Femur (tissue), 1 donor: ENCODE measurements at regions not wholly inside any gene's neighbourhood (a gene's known extent, or its start where the extent isn't known, plus 50 kb on each side); places are given as distances from the start of the nearest gene placed in this dataset.
"Not testable (repeated sequence)": the region's sequence is repeated elsewhere in the genome, so short reads cannot be mapped to it uniquely, and the experiment has no call there.

Experiments used
- DNase-seq: peaks from one replicate; pipeline ENCODE4 v3.0.0-alpha.2; 2017

DNA sequence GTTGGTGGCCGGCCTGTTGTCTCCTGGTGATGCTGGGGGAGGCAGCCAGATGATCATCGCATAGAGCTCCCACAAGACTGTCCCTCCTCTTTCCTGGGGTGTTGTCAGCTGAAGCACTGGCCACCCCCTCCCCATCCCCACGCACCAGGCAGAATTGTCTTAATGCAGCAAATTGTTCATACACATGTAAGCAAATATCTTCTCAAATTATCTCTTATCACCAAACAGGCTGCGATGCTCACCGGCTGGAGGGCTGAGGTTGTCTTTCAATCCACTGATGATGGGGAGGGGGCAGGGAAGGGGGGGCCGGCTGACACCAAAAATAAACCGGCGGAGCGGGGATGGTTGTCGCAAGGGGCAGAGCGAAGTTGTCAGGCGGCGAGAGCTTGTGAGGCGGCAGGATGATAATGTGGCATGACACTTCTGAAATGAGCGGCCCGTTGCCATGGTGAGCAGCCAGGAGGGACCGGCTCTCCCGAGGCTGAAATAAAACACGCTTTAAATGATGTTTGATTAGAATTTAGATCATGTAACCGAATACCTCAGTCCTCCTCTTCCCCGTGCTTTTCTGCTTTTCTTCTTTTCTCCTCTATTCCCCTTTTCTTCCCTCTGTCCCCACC lies 59.8 kb downstream of the MRM1 start:
- DNase-seq, result no peak

DNA sequence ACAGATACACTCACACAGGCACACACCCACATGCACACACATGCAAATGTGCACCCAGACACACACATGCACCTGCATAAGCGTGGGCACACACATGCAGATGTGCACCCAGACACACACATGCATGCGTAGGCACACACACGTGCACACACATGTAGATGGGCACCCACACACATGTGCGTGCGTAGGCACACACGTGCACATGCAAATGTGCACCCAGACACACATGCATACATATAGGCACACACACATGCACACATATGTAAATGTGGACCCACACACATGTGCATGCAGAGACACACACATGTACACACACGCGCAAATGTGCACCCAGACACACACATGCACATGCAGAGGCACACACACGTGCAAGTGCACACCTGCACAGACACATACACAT lies 60.3 kb downstream of the MRM1 start:
- DNase-seq, result no peak

DNA sequence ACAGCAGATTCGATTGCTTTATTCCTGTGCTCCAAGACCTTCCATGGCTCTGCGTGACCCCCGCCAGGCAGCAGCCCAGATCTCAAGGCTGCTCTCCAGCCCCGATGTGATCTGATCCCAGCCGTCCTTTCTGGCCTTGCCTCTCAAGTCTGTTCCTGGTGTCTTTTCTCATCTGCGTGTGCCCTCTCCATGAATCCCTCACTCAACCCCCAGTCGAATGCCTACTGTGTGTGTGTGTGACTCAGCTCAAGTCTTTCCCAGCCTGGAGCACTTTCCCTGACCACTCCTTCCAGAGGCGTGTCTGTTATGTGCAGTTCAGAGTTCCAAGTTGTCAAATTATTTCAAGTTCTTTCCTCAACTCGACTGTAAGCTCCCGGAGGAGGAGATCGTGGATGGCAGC lies 64.0 kb downstream of the MRM1 start:
- DNase-seq, result no peak

DNA sequence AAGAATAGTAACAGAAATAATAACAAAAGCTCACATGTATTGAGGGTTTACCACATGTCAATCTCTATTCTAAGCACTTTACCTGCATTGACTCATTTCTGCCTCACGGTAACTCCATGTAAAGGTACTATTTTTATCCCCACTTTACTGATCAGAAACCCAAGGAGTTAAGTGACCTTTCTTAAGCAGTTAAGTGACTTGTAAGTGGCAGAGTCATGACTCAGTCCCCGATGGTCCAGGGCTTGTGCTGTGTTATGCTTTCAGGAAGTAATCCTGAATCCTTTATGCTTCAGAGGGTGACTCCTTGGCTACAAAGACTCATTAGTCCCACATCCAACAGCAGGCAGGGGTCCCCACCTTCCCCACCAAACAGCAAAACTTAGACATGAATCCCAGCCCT lies 66.5 kb downstream of the MRM1 start:
- no peak for DNase-seq

DNA sequence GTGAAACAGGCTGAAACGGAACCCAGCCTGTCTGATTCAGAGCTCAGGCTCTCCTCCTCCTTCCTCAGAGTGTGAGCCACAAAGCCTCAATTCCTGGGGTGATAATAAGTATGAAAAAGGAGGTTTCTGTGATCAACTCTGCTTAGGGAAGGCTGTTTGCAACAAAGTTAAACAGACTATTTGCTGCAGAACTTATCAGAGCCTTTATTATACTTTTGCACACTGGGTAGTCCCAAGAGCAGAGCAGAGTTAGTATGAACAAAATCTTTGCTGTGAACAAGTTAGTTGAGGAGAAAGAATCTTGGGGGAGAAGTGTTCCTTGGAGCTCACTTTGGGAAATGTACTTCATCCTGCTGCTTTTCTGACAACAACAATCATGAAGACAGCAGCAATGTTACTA lies 67.4 kb downstream of the MRM1 start:
- no peak for DNase-seq

DNA sequence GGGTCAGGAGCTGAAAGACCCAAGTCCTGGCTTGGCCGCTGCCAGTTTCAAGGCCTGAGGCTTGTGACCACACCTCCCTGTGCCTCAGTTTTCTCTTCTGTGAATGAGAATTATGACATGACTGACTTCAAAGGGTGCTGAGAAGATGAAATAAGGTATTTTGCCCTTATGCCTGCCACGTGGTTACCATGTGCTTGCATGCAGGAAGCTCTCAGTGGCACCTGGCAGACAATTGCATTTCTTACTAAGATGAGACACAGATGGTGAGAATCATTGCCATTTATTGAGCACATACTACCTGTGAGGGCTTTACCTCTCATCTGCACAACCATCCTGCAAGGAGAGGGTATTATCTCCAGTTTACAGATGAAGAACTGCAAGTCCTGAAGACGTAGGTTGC lies 69.8 kb downstream of the MRM1 start:
- no peak for DNase-seq

DNA sequence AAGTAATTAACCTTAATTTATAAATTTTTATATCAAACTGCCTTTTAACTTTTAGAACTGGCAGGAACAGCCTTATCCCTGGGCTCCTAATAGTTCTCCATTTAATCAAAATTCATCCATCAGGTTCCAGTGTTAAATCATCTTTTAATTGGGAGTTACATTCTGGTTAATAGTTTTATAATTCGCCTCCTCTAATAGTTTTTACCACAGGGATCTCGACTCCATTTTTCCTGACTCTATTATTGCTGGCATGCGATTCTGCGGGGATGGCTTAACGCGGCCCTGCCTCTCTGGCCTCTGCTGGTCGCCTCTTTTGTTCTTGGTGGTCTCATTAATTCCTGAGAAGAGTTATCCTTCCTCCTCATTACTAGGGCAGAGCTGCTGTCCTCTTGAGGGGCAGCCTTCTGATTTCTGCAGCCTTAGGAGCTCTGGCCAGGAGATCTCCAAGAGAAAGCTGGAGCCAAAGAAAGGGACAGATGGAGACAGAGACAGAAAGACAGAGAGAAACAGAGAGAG lies 71.1 kb downstream of the MRM1 start:
- no peak for DNase-seq

DNA sequence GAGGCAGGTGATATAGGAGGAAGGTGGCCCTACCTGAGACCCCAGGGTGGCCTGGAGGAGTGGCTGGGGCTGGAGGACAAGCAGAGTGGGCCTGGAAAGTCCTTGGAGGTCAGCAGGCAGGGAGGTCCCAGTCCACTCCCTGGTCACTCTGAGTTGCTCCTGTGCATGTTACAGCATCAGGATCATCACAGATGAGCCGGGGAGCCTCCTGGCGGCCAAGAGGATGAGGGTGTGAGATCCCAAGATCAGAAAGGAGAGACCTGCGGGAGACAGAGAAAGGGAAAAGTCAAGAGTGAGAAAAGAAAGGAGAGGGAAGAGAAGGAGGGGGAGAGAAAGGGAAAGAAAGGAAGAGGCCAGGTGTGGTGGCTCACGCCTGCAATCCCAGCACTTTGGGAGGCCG lies 71.7 kb downstream of the MRM1 start:
- no peak for DNase-seq

DNA sequence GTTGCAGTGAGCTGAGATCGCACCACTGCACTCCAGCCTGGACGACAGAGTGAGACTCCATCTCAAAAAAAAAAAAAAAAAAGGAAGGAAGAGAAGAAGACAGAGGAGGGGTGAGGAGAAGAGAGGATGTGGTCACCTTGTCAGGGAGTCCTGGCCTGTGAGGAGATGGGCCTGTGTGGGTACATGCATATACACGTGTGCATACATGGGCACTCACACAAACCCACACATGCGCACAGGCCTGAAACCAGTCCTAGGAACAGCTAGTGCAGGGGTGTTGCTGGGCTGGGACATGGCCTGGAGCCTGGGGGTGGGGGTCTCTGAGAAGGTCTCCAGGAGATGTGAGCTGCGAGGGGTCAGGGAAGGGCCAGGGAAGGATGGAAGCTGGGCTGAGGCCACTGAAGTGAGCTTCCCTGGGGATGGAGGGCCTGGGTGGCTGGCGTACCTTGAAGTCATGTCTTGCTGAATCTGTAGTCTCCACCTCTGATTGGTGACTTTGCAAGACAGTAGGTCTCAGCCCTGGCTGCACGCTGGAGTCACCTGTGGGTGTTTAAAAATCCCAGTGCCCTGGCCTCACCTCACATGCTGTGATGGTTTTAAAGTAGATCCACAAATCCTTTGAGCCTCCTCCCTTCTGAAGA lies 72.4 kb downstream of the MRM1 start:
- no peak for DNase-seq

DNA sequence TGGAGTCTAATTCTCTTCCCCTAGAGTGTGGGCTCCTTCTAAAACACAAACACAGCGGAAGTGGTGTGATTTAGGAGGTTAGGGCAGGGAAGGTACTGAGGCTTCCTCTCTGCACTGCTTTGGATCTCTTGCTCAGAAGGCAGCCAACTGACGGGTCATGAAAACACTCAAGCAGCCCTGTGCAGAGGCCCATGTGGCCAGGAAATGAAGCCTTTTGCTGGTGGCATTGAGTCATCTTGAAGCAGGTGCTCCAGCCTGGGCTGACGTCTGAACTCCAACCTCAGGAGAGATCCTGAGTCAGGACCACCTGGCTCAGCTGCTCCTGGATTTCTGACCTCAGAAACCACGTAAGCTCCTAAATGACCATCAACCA lies 72.9 kb downstream of the MRM1 start:
- no peak for DNase-seq

DNA sequence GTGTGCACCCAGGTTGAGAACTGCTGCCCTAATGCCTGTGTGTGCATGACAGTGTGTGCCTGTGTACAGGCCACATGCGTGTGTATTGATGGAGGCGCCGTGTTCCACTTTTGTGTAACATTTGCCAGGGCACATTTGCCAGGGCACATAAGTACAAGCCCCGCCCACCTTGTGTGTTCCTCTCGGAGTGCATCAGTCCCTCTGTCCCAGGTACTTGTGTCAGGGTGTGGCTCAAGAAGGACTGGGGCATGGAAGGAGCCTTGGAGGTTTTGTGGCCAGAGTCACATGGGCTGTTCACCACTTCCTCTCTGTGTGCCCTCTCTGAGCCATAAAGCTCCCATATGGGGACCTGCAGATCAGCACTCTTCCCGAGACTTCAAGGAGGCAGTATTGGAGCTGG lies 73.9 kb downstream of the MRM1 start:
- DNase-seq, result no peak

DNA sequence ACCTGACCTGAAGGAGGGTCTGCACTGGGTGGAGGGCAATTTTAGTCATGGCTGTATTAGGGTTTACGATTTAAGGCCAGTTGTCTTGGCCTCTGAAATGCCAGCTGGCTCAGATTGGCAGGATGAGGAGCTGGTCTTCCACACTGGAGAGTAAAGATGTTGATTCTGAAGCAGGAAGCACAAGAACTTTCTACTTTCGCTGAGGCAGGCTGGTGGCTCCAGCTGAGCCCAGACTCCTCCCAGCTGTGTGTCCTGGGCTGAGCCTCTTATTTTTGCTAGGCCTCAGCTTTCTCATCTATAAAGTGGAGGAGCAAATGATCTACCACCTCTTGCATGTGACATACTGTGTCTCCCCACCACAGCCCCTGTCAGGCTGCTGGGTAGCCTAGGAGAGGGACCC lies 74.4 kb downstream of the MRM1 start:
- no peak for DNase-seq

DNA sequence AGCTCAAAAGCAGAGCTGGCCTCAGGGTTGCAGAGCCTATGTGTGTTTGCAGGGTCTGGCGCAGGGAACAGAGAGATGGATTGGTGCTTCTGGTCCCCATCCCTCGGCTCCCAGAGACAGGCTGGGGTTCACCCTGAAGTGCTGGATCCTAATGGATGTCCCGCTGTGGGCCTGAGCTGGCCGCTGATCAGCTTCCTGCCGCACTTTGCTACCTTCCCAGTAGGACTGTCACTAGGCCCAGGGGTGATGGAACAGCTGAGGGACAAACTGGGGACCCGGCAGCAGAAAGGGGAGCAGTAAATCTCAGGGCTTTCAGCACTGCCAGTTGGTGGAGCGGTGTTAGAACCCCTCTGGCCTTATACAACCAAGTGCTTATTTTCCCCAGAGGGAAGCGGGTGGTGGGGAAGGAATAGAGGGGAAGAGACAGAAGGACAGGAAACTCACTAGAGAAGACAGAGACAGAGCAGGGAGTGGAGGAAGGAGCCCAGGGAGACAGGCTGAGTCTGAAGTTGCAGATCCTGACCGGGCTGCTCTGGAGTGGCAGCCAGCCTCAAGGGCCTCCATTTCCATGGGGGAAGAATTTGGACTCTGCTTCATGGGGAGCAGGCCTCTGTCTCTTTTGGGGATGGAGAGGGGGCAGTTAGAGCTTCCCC lies 78.6 kb downstream of the MRM1 start:
- DNase-seq, result no peak

DNA sequence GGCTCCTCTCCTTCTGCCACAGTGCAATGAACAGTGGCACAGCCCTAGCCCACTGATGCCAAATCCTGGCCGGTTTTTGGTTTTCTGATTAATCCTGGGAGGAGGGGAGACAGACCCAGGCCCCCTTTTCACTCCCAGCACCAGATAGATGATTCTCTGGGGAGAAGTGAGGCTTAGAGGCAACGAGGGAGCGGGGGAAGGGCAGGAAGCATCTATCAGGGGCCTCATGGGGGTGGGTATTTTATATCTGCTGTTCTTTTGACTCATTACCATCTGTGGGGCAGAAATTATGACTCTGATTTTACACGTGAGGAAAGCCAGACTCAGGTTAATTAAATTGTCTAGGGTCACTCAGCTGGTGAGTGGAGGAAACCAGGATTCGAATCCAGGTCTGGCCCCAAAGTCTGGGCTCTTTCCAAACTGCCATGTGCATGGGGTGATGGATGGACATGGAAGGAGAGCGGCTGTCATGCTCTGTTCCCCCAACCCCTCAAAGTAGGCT lies 79.4 kb downstream of the MRM1 start:
- no peak for DNase-seq

DNA sequence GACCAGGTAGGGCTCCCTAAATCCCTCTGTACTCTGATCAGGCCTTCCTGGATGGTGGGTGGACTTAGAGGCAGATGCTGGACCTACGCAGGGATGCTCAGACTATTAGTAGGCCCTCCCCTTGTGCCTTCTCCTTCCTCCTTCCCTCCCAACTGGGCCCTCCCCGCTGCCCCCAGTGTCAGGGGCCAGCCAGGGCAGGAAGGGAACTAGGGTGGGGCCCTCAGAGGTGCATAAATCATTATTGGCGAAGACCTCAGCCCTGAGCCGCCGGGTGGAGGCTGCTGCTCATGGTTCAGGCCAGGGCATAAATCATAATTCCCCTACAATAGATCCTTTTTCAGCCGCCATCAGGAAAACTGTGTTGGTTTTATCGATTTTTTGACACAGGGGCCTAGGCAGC lies 81.4 kb downstream of the MRM1 start:
- DNase-seq, result no peak

DNA sequence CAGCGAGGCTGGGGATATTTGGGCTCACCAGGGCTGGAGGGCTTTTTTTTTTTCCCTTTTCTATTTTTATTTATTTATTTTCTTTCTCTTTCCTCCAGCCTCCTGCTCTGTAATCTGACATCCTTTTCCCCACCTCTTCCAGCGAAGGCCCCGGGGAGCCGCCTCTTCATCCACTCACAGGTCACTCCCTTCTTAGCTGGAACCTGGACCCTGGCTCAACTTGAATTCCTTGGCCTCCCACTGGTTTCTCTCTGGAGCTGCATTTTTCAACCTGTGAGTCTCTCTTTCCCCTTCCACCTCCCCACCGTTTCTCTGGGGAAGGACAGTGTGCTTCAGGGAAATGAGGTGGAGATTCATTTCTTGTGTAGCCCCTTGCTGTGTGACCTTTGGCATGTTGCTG lies 82.0 kb downstream of the MRM1 start:
- no peak for DNase-seq

DNA sequence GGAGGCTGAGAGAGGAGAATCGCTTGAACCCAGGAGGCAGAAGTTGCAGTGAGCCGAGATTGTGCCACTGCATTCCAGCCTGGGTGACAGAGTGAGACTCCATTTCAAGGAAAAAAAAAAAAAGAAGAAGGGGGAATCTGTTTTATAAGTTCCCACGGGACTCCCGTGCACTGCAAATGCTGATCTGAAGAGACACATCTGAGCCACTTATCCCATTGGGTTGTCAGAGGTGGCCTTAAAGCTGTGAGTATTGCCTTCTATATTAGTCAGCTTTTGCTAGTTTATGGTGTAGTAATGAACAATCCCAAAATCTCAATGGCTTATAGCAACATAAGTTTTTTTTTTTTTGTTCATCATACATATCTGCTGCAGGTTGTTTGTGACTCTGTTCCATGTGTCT lies 82.8 kb downstream of the MRM1 start:
- DNase-seq, result no peak

DNA sequence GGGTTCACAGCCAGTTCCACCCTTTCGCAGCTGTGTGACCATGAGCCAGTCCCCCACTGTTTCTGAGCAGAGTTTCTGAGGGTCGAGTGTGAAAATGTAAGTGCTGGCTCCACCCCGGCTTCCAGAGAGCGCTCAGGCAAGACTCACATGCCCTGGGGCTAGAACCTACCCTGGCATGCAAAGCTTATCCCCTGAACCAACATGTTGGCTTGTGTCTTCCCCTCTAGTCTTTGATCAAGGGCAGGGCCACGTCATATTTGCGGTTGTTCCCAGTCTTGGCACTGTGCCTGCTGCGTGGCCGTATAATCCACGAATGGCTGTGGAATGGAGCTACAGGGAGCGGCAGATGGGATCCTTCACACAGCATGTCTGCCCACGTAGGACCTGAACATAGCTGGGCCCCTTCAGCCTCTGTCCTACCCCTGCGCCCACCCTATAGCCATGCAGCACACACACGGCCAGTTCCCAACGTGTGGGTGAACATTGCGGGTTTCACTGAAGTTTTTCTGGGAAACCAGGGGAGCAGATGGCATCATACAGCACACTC lies 84.8 kb downstream of the MRM1 start:
- no peak for DNase-seq

DNA sequence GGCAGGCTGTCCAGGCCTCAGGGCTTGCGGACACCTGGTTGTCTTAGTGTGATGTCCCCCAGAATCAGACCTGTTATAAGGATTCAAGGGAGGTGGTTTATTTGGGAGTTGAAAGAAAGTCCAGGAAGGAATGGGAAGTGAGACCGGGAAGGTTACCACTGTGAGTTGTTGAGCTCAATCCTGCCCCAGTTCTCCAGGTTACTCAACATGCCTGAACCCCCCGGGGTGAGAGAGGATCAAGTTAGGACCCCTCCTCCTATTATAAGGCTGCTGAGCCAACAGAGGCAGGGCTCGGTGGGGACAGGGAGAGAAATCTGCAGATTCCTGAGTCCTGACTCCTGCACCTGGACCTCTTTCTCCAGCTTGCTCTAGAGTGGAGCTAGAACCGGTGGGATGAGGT lies 86.4 kb downstream of the MRM1 start:
- no peak for DNase-seq

DNA sequence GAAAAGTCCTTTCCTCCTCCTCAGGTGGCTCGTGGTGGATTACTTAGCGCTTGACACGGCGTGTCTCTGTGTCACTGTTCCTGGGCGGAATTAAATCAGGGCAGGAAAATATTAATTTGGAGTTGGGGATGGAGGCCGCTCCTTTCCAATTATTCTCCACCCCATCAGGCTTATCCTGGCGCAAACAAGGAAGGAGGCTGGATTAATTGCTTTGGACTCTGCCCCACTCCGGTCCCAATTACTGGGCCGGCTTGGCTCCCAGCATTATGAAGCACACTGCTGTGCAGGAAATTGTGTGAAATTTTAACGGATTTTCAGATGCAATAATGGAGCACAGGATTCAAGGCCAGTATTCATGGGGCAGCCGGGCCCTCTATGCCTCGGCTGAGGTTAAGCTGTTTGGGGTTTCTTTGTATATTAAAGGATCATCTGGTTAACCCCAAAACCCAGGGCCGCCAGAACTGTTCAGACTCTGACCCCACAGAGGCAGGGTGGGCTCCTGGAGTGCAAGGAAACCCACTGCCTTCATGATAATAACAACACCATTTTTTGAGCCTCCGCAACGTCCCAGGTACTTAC lies 87.8 kb downstream of the MRM1 start:
- no peak for DNase-seq

DNA sequence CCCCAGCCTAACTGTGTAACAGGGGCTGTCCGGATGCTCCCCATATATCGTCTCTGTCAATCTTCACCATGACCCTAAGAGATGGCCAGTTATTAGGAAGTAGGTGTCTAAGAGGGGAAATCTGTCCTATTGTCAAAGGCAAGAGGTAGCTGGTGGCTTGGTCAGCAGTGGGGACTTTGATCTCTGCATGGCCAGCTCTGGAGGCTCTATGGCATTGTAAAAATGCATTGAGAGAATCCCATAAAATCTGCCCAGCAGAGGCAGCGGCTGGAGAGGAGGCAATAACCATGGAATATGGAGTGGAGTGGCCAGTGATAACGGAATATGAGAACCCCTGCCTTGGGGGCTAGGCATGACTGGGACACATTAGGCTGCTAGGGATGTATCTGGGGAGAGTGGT lies 88.8 kb downstream of the MRM1 start:
- DNase-seq, result no peak

DNA sequence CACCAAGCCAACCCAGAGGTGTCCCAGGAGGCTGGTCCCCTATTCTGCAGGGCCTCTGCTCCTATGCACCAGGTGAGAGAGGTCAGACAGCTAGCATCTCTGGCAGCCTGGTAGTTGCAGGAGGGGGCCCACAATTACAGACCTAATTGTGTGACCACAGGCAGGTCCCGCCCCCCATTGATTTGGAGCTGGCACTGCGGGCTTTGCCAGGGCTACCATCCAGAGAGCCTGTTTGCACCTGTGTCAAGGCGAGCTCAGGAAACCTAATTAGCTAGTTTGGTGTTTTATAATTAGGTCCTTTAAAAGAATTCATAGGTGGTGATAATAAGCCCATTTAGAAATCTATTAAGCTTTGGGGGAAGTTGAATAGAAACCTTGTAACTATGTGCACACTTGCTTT lies 90.2 kb downstream of the MRM1 start:
- no peak for DNase-seq

DNA sequence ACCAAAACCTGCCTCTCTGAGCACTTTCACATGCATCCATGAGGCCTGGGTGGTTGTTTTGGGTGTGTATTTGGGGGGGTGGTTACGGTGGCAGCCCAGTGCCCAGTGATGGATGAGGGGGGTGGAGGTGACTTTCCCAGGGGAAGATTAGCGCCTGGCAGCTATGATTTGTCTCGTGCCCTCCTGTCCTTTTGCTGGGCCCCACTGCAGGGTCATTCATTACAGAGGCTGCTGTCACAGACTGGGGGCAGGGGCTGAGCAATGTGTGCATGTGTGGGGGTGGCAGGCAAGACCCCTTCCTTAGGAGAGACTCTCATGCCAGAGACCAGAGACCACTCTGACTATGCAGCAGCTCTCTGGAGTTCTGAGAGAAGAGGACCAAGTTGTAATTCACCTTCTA lies 93.7 kb downstream of the MRM1 start:
- DNase-seq, result no peak

DNA sequence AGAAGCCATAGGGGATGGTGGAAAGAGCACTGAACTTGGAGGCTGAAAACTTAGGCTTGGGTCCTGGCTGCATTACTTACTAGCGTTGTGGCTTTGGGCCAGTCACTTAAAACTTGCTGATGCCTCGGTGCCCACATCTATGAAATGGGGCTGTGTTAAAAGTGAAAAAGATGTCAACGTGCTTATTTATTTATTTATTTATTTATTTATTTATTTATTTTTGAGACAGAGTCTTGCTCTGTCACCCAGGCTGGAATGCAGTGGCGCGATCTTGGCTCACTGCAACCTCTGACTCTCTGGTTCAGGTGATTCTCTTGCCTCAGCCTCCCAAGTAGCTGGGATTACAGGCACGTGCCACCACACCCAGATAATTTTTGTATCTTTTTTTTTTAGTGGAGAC lies 94.3 kb downstream of the MRM1 start:
- not testable (repeated sequence) for DNase-seq
